PC-9 (cell line): ENCODE measurements at regions not wholly inside any gene's neighbourhood (a gene's known extent, or its start where the extent isn't known, plus 50 kb on each side); places are given as distances from the start of the nearest gene placed in this dataset.

Experiments
- BruUV-seq: library from RNA; stranded (reverse); fragments of 400-500 nt; replicated peaks from 2 replicates; lab custom pipeline; 2021; lab: Mats Ljungman, UMichigan
- CTCF ChIA-PET: fragments of 300-600 bp; sonication (Branson Sonifier 250); formaldehyde crosslinking; loops from one replicate; lab custom pipeline; 2022; ENCODE audit warnings: antibody characterized with exemption; lab: Charles Lee
- POLR2A ChIA-PET: fragments of 300-600 bp; sonication (Branson Sonifier 250); formaldehyde crosslinking; loops from one replicate; lab custom pipeline; 2022; ENCODE audit warnings: antibody characterized with exemption; ENCODE audit not compliant: unreplicated experiment; lab: Charles Lee
- DNase-seq, 2 experiments: peaks; one replicate each; pipeline versions ENCODE4 v3.0.0 to v3.0.0-alpha.2; 2015 to 2022; ENCODE audit warnings: mixed read lengths in 1 of 2
- H2AFZ ChIP-seq: fragments of 200-600 bp; sonication (generic); 2 replicates; pipeline ENCODE4 v1.8.1; 2017; ENCODE audit warnings: antibody characterized with exemption
- H3F3A ChIP-seq: fragments of 200-600 bp; sonication (generic); 2 replicates; pipeline ENCODE4 v1.8.1; 2017; ENCODE audit warnings: antibody characterized with exemption, mild to moderate bottlenecking, low read depth; ENCODE audit not compliant: insufficient read depth
- H3K27ac ChIP-seq: fragments of 200-600 bp; sonication (generic); 2 replicates; pipeline ENCODE4 v1.6.1; 2016; ENCODE audit warnings: mixed run types
- H3K27me3 ChIP-seq: fragments of 200-600 bp; sonication (generic); 2 replicates; pipeline ENCODE4 v1.6.1; 2016; ENCODE audit warnings: low read depth, mixed run types; ENCODE audit not compliant: insufficient read depth
- H3K36me3 ChIP-seq: fragments of 200-600 bp; sonication (generic); 2 replicates; pipeline ENCODE4 v1.6.1; 2016; ENCODE audit warnings: low read depth, mixed run types
- H3K4me1 ChIP-seq: fragments of 200-600 bp; sonication (generic); replicated peaks from 2 replicates; pipeline ENCODE4 v1.6.1; 2016; ENCODE audit warnings: mixed run types; ENCODE audit not compliant: insufficient read depth
- H3K4me2 ChIP-seq: fragments of 200-600 bp; sonication (generic); 2 replicates; pipeline ENCODE4 v1.6.1; 2017; ENCODE audit warnings: mixed run types
- H3K4me3 ChIP-seq: fragments of 200-600 bp; sonication (generic); 2 replicates; pipeline ENCODE4 v1.6.1; 2016; ENCODE audit warnings: mixed run types
- H3K79me2 ChIP-seq: fragments of 200-600 bp; sonication (generic); 2 replicates; pipeline ENCODE4 v1.6.1; 2017; ENCODE audit warnings: low read depth, mixed run types
- H3K9me2 ChIP-seq: fragments of 200-600 bp; sonication (generic); 2 replicates; pipeline ENCODE4 v1.8.1; 2017; ENCODE audit warnings: mild to moderate bottlenecking; ENCODE audit not compliant: insufficient read depth
- H3K9me3 ChIP-seq: fragments of 200-600 bp; sonication (generic); 2 replicates; pipeline ENCODE4 v1.8.1; 2016; ENCODE audit warnings: low read depth; ENCODE audit not compliant: insufficient read depth
- H4K20me1 ChIP-seq: fragments of 200-600 bp; sonication (generic); 2 replicates; pipeline ENCODE4 v1.8.1; 2017; ENCODE audit not compliant: insufficient read depth
- CTCF ChIP-seq: fragments of 200-600 bp; sonication (generic); conservative IDR thresholded peaks from 2 replicates; pipeline ENCODE4 v1.6.1; 2017; ENCODE audit warnings: mixed run types, antibody characterized with exemption, mild to moderate bottlenecking, moderate library complexity
- EZH2 ChIP-seq: fragments of 200-600 bp; sonication (generic); IDR thresholded peaks from 2 replicates; pipeline ENCODE4 v1.8.0; 2017; ENCODE audit warnings: antibody characterized with exemption, low read depth
- intact Hi-C: fragments of 100-400 bp; cut with micrococcal nuclease; formaldehyde crosslinking; loops from one replicate; pipeline ENCODE4 v1.10.0; 2022; ENCODE audit not compliant: unreplicated experiment

DNA sequence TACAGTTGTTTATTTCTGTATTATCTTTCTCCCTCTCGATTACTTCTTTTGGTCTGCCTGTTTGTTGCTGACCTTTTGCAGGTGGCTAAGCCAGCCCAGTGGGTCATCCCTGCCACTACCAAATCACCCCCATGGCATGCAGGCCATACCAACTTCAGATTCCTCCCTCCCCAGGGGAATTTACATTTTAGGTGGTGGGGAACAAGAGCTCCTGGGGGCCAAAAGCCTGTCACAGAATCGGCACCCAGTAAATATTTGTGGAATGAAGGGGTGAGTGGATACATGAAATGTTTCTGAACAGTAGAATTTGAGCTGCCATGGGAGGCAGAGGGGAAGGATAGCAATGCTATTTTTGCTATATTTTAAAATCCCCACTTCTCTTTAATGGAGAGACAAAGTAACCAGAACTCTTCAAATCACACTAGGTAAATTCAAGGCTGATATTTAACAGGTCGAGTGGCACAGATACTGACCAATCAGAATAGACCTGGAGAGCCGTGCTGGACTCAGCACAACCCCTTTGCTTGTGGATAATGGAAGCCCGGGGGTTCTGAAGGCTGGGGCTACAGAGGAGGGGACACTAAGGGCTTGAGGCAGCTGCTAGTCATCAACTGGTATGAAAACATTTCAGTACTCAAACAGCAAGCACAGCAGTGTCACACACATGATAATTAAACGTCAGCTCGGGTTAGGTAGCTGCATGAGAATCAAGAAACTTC lies 54.3 kb upstream of the SMAD3 start:
- Histone ChIP-seq H3K9me3 (no peaks in the 10 kb centered on the region), H3F3A (no peaks in the 10 kb centered on the region), H3K27me3 (no peaks in the 10 kb centered on the region), H3K4me3 (no peak overlapping the region), H3K27ac (no peak overlapping the region), H3K9me2 (no peaks in the 10 kb centered on the region), H3K4me2 (no peak overlapping the region), H3K79me2 (no peaks in the 10 kb centered on the region), H2AFZ (no peak overlapping the region), H4K20me1 (no peaks in the 10 kb centered on the region), H3K4me1 (no peaks in the 10 kb centered on the region), H3K36me3 (no peaks in the 10 kb centered on the region)
- DNase-seq: peak in 1 of 2 experiments; percentile 33
- POLR2A ChIA-PET: interaction anchor here (0.7 kb wide), 1 partner anchor 54 kb away, joined by 3 read pairs; the partner anchor contains the start of gene SMAD3
- no TSS peak for BruUV-seq
- intact Hi-C loops: no loop called here
- TF ChIP-seq EZH2: no peak
- TF ChIP-seq CTCF: no peak
- CTCF ChIA-PET: no interaction called here

GRCh38 chr15:67011617-67012005 lies 53.8 kb upstream of the SMAD3 start:
- H3K9me3 ChIP-seq: no peaks in the 10 kb centered on the region
- H3K4me1 ChIP-seq: no peaks in the 10 kb centered on the region
- no peak for DNase-seq
- H3K27ac ChIP-seq: no peak overlapping the region
- intact Hi-C loops: no loop called here
- CTCF ChIA-PET: no interaction called here
- no peaks in the 10 kb centered on the region for H3K36me3 ChIP-seq
- no peaks in the 10 kb centered on the region for H3K27me3 ChIP-seq
- BruUV-seq: no TSS peak
- H2AFZ ChIP-seq: no peak overlapping the region
- H3K4me3 ChIP-seq: no peak overlapping the region
- H3K79me2 ChIP-seq: no peaks in the 10 kb centered on the region
- H3K9me2 ChIP-seq: no peaks in the 10 kb centered on the region
- TF ChIP-seq CTCF: no peak
- no peak for TF ChIP-seq EZH2
- H4K20me1 ChIP-seq: no peaks in the 10 kb centered on the region
- POLR2A ChIA-PET: no interaction called here
- no peaks in the 10 kb centered on the region for H3F3A ChIP-seq
- no peak overlapping the region for H3K4me2 ChIP-seq

DNA sequence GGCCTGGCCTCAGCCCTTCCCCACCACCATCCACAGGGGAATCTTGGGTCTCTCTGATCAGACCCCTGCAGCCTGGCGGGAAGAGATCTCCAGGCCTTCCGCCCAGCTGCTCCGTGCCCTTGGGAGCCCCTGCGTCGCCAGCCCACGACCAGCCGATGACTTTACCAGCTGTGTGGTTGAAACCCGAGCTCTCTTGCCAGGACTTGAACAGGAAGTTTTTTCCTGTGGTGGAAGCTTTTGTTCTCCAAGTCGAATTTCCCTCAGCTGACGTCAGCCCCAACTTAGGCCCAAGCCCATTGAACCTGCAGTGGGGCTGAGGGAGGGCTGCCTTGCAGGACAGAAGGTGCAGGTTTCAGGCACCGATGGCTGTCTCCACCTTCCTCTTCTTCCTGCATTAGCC lies 51.7 kb upstream of the SMAD3 start:
- H3K27ac ChIP-seq: no peak overlapping the region

More for the DNA sequence above, 51.7 kb upstream of the SMAD3 start:
- H3K36me3 ChIP-seq: no peaks in the 10 kb centered on the region
- H3K27me3 ChIP-seq: no peaks in the 10 kb centered on the region
- no peaks in the 10 kb centered on the region for H4K20me1 ChIP-seq
- no peaks in the 10 kb centered on the region for H3K79me2 ChIP-seq
- no TSS peak for BruUV-seq
- DNase-seq: peak in 1 of 2 experiments; percentile 58
- H3K4me1 ChIP-seq: no peaks in the 10 kb centered on the region
- intact Hi-C loops: no loop called here
- POLR2A ChIA-PET: interaction anchor here (0.7 kb wide), 2 partner anchors 30 to 1220 kb away, joined by 3 to 7 read pairs; no protein-coding TSS in a partner anchor
- H3F3A ChIP-seq: no peaks in the 10 kb centered on the region
- no peak overlapping the region for H3K4me2 ChIP-seq
- no peaks in the 10 kb centered on the region for H3K9me3 ChIP-seq
- TF ChIP-seq EZH2 (no peak), CTCF (no peak)
- H2AFZ ChIP-seq: no peak overlapping the region
- H3K9me2 ChIP-seq: no peaks in the 10 kb centered on the region
- CTCF ChIA-PET: no interaction called here
- no peak overlapping the region for H3K4me3 ChIP-seq
